ENCODE measurements at regions not wholly inside any gene's neighbourhood (a gene's known extent, or its start where the extent isn't known, plus 50 kb on each side); places are given as distances from the start of the nearest gene placed in this dataset.

GRCh38 chr6:103719545-103719944, 1140.2 kb downstream of the HACE1 start:
- no peak for TF ChIP-seq SP1 (IDR thresholded peaks at IDR 0.05)
- no peak for TF ChIP-seq HDGF (IDR thresholded peaks at IDR 0.05; ENCODE audit: borderline replicate concordance)
- TF ChIP-seq FOXA1 (IDR thresholded peaks at IDR 0.05), result no peak
- no peak for TF ChIP-seq PKNOX1 (IDR thresholded peaks at IDR 0.05)
- no peak for TF ChIP-seq BHLHE40 (IDR thresholded peaks at IDR 0.05; ENCODE audit: borderline replicate concordance)
- TF ChIP-seq FOXM1 (IDR thresholded peaks at IDR 0.05; ENCODE audit: borderline replicate concordance), result no peak
- TF ChIP-seq TARDBP (IDR thresholded peaks at IDR 0.05), result no peak
- no peak for TF ChIP-seq CTBP1 (IDR thresholded peaks at IDR 0.05; ENCODE audit: borderline replicate concordance)
- TF ChIP-seq FOXK2 (IDR thresholded peaks at IDR 0.05), result no peak
- TF ChIP-seq SUZ12 (IDR thresholded peaks at IDR 0.05), result no peak
- TF ChIP-seq ELF4 (IDR thresholded peaks at IDR 0.05), result no peak
- TF ChIP-seq ARNT (IDR thresholded peaks at IDR 0.05), result no peak
- no peak for TF ChIP-seq L3MBTL2 (conservative IDR thresholded peaks at IDR 0.05)
